ENCODE measurements at regions not wholly inside any gene's neighbourhood (a gene's known extent, or its start where the extent isn't known, plus 50 kb on each side); places are given as distances from the start of the nearest gene placed in this dataset.

DNA sequence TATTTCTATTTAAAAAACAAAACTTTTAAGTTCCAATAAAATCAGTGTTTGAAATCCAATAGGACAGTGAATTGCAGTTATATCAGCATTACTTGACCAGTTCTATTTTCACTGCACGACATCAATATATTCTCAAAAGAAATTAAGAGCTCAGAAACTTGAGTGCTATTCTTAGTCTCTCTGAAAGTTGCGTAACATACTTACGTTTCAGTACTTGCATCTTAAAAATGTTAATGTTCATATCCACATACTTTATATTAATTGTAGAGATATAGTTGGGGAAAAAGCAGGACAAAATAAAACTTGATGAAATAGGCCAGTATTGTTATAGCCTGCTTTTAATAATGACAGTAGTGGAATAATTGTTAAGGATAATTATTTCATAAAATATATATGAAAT, 720.5 kb upstream of the PCDH9 start:
- TF ChIP-seq, protein P1, sequence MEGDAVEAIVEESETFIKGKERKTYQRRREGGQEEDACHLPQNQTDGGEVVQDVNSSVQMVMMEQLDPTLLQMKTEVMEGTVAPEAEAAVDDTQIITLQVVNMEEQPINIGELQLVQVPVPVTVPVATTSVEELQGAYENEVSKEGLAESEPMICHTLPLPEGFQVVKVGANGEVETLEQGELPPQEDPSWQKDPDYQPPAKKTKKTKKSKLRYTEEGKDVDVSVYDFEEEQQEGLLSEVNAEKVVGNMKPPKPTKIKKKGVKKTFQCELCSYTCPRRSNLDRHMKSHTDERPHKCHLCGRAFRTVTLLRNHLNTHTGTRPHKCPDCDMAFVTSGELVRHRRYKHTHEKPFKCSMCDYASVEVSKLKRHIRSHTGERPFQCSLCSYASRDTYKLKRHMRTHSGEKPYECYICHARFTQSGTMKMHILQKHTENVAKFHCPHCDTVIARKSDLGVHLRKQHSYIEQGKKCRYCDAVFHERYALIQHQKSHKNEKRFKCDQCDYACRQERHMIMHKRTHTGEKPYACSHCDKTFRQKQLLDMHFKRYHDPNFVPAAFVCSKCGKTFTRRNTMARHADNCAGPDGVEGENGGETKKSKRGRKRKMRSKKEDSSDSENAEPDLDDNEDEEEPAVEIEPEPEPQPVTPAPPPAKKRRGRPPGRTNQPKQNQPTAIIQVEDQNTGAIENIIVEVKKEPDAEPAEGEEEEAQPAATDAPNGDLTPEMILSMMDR (conservative IDR thresholded peaks at IDR 0.05; ENCODE audit: low read depth, low read length): no peak

GRCh38 chr13:67946131-67946530, 716.0 kb upstream of the PCDH9 start:
- Histone ChIP-seq H3K79me2 (ENCODE audit: insufficient read depth, low read depth) (no peaks in the 10 kb centered on the region), H3K4me3 (IDR thresholded peaks at IDR 0.05; ENCODE audit: insufficient read depth, low read depth, low read length) (no peak overlapping the region), H3K27me3 (ENCODE audit: insufficient read depth, low read depth) (no peaks in the 10 kb centered on the region), H3K9ac (no peak overlapping the region), H3K27ac (no peak overlapping the region), H3K4me2 (no peak overlapping the region), H4K20me1 (ENCODE audit: insufficient read depth) (no peaks in the 10 kb centered on the region), H3K36me3 (ENCODE audit: insufficient read depth) (no peaks in the 10 kb centered on the region), H3K4me1 (ENCODE audit: low read depth, poor library complexity, severe bottlenecking) (no peaks in the 10 kb centered on the region), H2AFZ (ENCODE audit: low read depth) (no peak overlapping the region)
- TF ChIP-seq, protein P1 (conservative IDR thresholded peaks at IDR 0.05; ENCODE audit: low read depth, low read length): no peak

More for the DNA sequence above, 720.5 kb upstream of the PCDH9 start:
- no peaks in the 10 kb centered on the region for H4K20me1 ChIP-seq (ENCODE audit: insufficient read depth)
- H3K9ac ChIP-seq: no peak overlapping the region
- H3K4me1 ChIP-seq (ENCODE audit: low read depth, poor library complexity, severe bottlenecking): no peaks in the 10 kb centered on the region
- H3K36me3 ChIP-seq (ENCODE audit: insufficient read depth): no peaks in the 10 kb centered on the region
- no peaks in the 10 kb centered on the region for H3K27me3 ChIP-seq (ENCODE audit: insufficient read depth, low read depth)
- no peak overlapping the region for H3K4me2 ChIP-seq
- H3K27ac ChIP-seq: no peak overlapping the region
- H2AFZ ChIP-seq (ENCODE audit: low read depth): no peak overlapping the region
- H3K79me2 ChIP-seq (ENCODE audit: insufficient read depth, low read depth): no peaks in the 10 kb centered on the region
- H3K4me3 ChIP-seq (IDR thresholded peaks at IDR 0.05; ENCODE audit: insufficient read depth, low read depth, low read length): no peak overlapping the region

DNA sequence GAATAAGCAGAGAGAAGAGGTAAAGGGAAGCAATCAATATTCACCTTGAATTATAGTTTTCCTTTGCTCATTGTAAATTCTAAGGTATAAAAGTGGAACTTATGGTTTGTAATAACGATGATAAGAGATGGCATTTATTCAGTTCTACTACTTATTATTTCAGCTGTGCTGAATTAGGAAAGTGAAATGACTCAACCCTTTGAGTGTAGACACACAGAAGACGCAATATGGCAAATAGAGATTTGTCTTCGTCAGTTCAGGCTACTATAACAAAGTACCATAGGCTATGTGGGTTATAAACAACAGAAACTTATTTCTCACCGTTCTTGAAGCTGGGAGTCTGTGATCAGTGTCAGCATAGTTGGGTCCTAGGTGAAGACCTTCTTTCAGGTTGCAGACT, 713.0 kb upstream of the PCDH9 start:
- no peaks in the 10 kb centered on the region for H3K4me1 ChIP-seq (ENCODE audit: low read depth, poor library complexity, severe bottlenecking)
- H3K4me3 ChIP-seq (IDR thresholded peaks at IDR 0.05; ENCODE audit: insufficient read depth, low read depth, low read length): no peak overlapping the region
- no peak overlapping the region for H3K9ac ChIP-seq

DNA sequence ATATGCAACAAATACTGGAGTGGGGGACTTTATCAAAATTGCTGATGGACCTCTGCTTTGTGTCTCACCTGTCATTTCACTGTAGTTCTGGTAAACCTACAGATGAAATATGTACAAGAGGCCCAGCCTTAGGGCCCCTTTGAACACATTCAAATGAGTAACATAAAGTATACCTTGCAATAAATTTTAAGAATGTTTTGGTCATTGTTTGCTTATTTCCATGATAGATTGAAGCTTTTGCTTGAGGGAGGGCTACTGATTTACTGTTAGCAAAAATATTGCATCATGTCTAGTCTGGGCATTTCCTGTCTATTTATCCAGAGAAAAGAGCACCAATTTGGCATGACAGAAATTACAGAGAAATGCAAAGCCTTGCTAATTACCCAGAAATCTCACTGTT, 705.5 kb upstream of the PCDH9 start:
- Histone ChIP-seq H2AFZ (ENCODE audit: low read depth) (no peak overlapping the region), H3K79me2 (ENCODE audit: insufficient read depth, low read depth) (no peaks in the 10 kb centered on the region), H3K4me3 (IDR thresholded peaks at IDR 0.05; ENCODE audit: insufficient read depth, low read depth, low read length) (no peak overlapping the region), H3K27ac (no peak overlapping the region), H4K20me1 (ENCODE audit: insufficient read depth) (no peaks in the 10 kb centered on the region), H3K36me3 (ENCODE audit: insufficient read depth) (no peaks in the 10 kb centered on the region), H3K9ac (no peak overlapping the region), H3K4me2 (no peak overlapping the region), H3K4me1 (ENCODE audit: low read depth, poor library complexity, severe bottlenecking) (no peaks in the 10 kb centered on the region), H3K27me3 (ENCODE audit: insufficient read depth, low read depth) (no peaks in the 10 kb centered on the region)
- TF ChIP-seq, protein P1 (conservative IDR thresholded peaks at IDR 0.05; ENCODE audit: low read depth, low read length): no peak

More for the DNA sequence above, 713.0 kb upstream of the PCDH9 start:
- H3K4me2 ChIP-seq: no peak overlapping the region
- H3K27me3 ChIP-seq (ENCODE audit: insufficient read depth, low read depth): no peaks in the 10 kb centered on the region
- no peaks in the 10 kb centered on the region for H3K36me3 ChIP-seq (ENCODE audit: insufficient read depth)
- no peaks in the 10 kb centered on the region for H3K79me2 ChIP-seq (ENCODE audit: insufficient read depth, low read depth)
- H2AFZ ChIP-seq (ENCODE audit: low read depth): no peak overlapping the region
- no peak overlapping the region for H3K27ac ChIP-seq
- TF ChIP-seq, protein P1 (conservative IDR thresholded peaks at IDR 0.05; ENCODE audit: low read depth, low read length): no peak
- no peaks in the 10 kb centered on the region for H4K20me1 ChIP-seq (ENCODE audit: insufficient read depth)
